ENCODE measurements at regions not wholly inside any gene's neighbourhood (a gene's known extent, or its start where the extent isn't known, plus 50 kb on each side); places are given as distances from the start of the nearest gene placed in this dataset.

- TF ChIP-seq POLR2AphosphoS5 (IDR thresholded peaks at IDR 0.05) (no peak), CTCF (IDR thresholded peaks at IDR 0.05) (no peak), POLR2A (IDR thresholded peaks at IDR 0.05) (no peak), EP300 (IDR thresholded peaks at IDR 0.05) (no peak)
These were observed 500.4 kb downstream of the GALR1 start for GRCh38 chr18:77750006-77750405.
